GM12878 (cell line): ENCODE measurements at regions not wholly inside any gene's neighbourhood (a gene's known extent, or its start where the extent isn't known, plus 50 kb on each side); places are given as distances from the start of the nearest gene placed in this dataset.

ENCODE experiments used
- CBX3 ChIP-seq: fragments of 200-600 bp; sonication (generic); IDR thresholded peaks from 2 replicates; pipeline ENCODE4 v1.6.1; 2016; ENCODE audit warnings: low read depth, borderline replicate concordance
- CUX1 ChIP-seq: IDR thresholded peaks from 2 replicates; pipeline ENCODE4 v1.6.1; 2012; ENCODE audit warnings: improper control_type of control experiment, low read depth, low read length; ENCODE audit not compliant: insufficient replicate concordance
- E4F1 ChIP-seq: fragments of 450-650 bp; IDR thresholded peaks from 2 replicates; pipeline ENCODE4 v1.6.1; 2018; ENCODE audit warnings: borderline replicate concordance, mild to moderate bottlenecking; ENCODE audit not compliant: partially characterized antibody
- JUNB ChIP-seq: IDR thresholded peaks from 2 replicates; pipeline ENCODE4 v1.6.1; 2016; ENCODE audit warnings: antibody characterized with exemption, mild to moderate bottlenecking
- KLF5 ChIP-seq: fragments of 450-650 bp; IDR thresholded peaks from 2 replicates; pipeline ENCODE4 v1.6.1; 2014; ENCODE audit warnings: mild to moderate bottlenecking; ENCODE audit not compliant: partially characterized antibody
- PAX5 ChIP-seq: IDR thresholded peaks from 2 replicates; pipeline ENCODE4 v1.6.1; 2011; ENCODE audit warnings: low read depth, low read length, borderline replicate concordance
- TF ChIP-seq, protein P1 (sequence below): fragments of 150-350 bp; IDR thresholded peaks from 2 replicates; pipeline ENCODE4 v1.6.1; 2016; ENCODE audit warnings: low read depth, low read length

DNA sequence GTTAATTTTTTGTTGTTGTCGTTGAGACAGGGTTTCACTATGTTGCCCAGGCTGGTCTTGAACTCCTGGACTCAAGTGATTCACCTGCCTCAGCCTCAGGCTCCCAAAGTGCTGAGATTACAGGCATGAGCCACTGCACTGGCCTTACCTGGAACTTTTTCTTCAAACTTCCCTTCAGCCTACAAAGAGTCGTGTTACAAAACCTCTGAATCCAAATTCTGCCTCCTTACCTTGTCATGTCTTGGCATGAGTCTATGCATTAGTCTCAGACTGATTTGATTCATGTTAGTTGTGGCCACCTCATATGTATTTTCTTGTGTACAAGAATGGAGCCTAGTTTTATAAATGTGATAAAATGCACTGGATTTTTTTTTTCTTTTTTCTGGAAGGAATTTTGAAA is 172.1 kb downstream of the PRL start (continued):
- TF ChIP-seq CUX1 (no peak), CBX3 (no peak), PAX5 (no peak), JUNB (no peak), KLF5 (no peak), E4F1 (no peak)
- TF ChIP-seq, protein P1, sequence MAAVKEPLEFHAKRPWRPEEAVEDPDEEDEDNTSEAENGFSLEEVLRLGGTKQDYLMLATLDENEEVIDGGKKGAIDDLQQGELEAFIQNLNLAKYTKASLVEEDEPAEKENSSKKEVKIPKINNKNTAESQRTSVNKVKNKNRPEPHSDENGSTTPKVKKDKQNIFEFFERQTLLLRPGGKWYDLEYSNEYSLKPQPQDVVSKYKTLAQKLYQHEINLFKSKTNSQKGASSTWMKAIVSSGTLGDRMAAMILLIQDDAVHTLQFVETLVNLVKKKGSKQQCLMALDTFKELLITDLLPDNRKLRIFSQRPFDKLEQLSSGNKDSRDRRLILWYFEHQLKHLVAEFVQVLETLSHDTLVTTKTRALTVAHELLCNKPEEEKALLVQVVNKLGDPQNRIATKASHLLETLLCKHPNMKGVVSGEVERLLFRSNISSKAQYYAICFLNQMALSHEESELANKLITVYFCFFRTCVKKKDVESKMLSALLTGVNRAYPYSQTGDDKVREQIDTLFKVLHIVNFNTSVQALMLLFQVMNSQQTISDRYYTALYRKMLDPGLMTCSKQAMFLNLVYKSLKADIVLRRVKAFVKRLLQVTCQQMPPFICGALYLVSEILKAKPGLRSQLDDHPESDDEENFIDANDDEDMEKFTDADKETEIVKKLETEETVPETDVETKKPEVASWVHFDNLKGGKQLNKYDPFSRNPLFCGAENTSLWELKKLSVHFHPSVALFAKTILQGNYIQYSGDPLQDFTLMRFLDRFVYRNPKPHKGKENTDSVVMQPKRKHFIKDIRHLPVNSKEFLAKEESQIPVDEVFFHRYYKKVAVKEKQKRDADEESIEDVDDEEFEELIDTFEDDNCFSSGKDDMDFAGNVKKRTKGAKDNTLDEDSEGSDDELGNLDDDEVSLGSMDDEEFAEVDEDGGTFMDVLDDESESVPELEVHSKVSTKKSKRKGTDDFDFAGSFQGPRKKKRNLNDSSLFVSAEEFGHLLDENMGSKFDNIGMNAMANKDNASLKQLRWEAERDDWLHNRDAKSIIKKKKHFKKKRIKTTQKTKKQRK = no peak
